ACHN (cell line): ENCODE measurements at regions not wholly inside any gene's neighbourhood (a gene's known extent, or its start where the extent isn't known, plus 50 kb on each side); places are given as distances from the start of the nearest gene placed in this dataset.

Experiments used
- DNase-seq: peaks from one replicate; pipeline ENCODE4 v3.0.0-alpha.2; 2015
- in situ Hi-C: cut with HindIII; loops from 2 replicates; pipeline ENCODE4 v1.10.0; 2017; ENCODE audit warnings: low sequenced_read_pairs, low pct_ligation_motif_present, low pct_unique_long_range_greater_than_20kb

DNA sequence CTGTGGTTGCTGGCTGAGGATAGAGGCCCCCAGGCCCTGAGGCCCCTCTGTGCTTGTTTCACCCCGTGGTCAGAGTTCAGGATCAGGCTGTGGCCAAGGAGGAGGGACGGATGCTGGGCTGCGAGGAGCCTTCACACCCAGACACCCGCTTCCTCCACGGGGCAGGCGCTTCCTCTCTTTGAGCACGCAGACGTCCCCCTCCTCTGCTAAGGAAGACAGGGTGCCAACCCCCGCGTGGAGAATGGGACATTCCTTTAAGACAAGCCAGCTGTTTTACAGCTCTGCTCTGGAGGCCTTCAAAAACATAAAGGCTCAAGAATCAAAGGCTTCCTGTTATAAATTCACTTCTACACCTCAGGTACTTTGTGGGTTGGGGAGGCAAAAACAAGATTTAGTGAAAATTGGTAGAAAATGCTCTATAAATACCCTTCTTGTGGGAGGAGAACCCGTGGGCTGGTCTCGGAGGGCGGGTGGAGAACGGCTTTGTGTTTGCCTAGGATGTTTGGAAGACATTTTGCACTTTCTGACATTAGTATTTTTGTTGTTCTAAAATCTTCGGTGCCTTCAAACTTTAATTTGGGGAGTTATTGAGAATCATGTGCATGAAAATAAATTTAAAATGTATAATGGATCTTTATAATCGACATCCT lies 60.8 kb upstream of the FOXF1 start:
- in situ Hi-C loops, result no loop called here
- no peak for DNase-seq

DNA sequence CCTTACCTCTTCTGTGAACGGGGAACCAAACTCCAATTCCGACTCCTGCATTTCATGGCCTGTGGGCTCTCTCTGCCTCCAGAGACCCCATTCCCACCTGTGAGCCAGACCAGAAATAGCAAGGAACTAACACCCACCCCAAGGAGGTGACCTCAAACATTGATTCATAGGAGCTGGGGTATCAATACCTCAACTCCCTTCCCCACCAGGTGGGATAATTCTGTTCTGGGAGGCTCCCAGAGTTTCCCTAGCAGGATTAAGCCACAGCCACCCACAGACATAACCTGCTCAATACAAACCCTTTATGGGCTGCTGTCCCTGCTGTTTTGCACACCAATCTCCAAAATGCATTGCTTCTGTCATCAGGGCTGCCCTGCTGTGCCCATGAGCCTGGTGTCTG lies 59.6 kb upstream of the FOXF1 start:
- no peak for DNase-seq
- in situ Hi-C loops, result no loop called here

DNA sequence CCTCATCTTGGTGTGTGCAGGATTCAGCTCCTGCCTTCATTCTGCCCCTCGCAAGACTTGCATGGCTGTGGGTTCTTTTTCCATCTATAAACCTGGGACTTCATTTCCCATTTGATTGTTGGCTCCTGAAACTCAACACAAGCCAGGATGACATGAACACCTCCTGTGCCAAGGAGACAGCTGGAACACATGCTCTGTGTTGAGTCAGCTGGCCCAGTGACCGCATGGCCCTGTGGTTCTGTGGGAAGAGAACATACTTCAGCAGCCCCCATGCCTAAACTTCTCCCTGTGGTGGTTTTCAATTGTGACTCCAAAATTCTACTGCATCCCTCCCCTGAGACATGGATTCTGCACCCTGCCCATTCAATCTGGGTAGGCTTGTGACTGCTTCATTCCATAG lies 57.9 kb upstream of the FOXF1 start:
- in situ Hi-C loops, result no loop called here
- no peak for DNase-seq

DNA sequence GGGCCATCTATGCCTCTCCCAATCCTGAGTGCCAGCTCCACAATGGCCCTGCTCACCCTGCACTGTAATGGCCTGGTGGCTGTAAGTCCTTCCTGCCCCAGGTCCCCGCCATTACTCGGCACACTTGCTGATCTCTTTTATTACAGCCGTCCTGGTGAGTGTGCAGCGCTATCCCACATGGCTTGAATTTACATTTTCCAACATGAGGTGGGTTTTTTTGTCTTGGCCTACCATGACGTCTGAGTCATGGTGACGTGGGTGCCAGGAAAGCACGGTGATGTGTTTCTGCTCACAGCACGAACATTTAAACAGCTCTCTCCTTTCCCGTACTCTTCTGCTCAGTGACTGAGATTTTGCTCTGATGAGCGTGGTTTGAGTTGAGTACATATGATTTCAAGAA lies 55.2 kb upstream of the FOXF1 start:
- in situ Hi-C loops, result no loop called here
- DNase-seq, result no peak

DNA sequence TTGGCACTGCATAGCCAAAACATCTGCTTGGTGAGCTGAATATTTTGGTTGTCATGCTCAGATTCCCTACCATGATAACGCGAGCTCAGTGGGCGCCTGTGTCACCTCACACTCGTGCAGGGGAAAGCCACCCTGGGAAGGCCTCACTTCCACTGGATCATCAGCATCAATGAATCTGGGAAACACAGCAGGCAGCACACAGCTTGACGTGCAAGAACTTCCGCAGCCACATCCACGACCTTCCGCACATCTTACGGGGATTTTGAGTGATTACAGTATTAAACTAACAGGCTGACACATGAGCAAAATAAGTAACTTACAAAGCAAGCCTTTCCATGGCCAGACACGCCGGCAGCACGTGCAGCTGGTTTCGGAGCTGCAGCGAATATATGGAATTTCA lies 54.7 kb upstream of the FOXF1 start:
- no peak for DNase-seq
- in situ Hi-C loops, result no loop called here

DNA sequence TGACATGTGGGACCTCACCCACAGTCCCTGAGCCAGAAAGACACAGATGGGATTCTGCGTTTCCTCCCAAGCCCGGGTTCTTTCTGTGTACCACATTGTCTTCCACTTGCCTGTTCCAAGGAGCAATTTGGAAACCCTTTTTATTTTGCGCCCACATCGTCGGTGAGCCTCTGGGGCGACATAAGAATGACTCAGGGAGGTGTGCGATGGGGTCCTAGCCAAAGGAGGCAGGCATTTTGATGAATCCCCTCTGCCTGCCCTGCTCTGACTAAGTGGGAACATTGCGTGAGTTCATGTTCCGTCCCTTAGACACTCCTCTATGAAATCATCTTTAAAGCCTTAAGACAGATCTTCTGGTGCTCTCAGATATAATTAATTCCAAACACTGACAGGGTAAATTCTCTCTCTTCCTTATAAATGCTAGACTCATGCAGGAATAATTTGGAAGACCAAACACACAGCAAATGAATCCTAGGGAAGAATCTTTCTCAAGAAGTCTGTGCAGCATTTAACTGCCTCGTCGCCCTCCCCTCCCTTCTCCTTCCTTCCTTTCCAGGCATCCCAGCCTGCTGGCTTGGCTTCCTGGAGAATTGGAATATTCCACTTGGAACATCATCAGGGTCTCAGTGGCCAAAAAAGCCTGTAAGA lies 52.7 kb upstream of the FOXF1 start:
- no peak for DNase-seq
- in situ Hi-C loops, result no loop called here

DNA sequence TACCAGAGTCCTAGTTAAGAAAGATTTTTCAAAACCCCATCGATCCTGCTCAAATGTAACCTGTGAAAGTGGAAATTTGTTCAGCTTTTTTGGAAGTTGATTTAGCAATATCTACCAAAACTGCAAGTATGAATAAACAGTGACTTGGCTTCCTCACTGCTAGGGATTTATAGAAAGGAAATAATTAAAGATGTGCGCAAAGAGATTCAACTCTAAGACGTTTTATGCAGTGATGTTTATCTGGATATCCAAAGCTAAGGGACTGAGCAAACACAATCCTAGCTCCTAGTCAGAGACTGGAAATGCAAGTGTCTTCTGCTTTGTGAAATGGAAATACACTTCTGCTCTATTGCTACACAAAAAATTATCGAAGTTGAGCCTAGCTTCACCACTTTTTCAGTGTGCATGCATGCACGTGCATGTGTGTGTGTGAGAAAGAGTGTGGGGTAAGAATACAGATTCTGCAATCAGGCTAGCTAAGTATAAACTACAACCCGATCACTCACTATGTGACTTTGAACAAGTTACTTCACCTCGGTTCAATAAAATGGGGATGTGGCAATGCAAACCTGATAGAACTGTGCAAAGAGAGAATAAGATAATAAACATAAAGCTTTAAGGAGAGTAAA lies 52.1 kb upstream of the FOXF1 start:
- in situ Hi-C loops, result no loop called here
- DNase-seq, result no peak

DNA sequence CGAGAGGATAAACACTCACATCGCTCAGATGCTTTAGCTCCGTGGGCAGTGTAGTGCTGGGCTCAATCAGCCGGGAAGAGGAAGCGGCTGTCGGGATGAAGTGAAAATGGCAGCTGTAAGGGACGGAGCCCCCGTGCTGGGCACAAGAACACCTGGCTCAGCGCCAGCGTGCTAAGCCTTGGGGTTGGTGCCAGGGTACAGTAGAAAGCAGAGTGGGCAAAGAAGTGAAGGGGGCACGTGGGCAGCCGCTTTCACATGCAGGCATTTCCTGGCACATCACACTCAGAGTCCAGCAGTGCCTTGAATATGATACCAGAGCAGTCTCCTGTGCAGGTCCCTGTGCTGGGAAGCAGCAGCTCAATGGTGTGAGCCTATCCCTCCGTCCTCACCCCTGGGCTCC lies 51.1 kb upstream of the FOXF1 start:
- in situ Hi-C loops, result no loop called here
- no peak for DNase-seq
